OCI-LY7 (cell line): ENCODE measurements at regions not wholly inside any gene's neighbourhood (a gene's known extent, or its start where the extent isn't known, plus 50 kb on each side); places are given as distances from the start of the nearest gene placed in this dataset.

Experiments used
- BruUV-seq: library from RNA; stranded (reverse); fragments of 400-500 nt; replicated peaks from 2 replicates; lab custom pipeline; 2021; lab: Mats Ljungman, UMichigan
- CTCF ChIA-PET: fragments of 300-600 bp; sonication (Branson Sonifier 250); formaldehyde crosslinking; loops from one replicate; lab custom pipeline; 2022; ENCODE audit warnings: antibody characterized with exemption; ENCODE audit not compliant: unreplicated experiment; lab: Charles Lee
- POLR2A ChIA-PET: fragments of 300-600 bp; sonication (Branson Sonifier 250); formaldehyde crosslinking; loops from one replicate; lab custom pipeline; 2022; ENCODE audit warnings: antibody characterized with exemption; lab: Charles Lee
- DNase-seq: peaks from one replicate; pipeline ENCODE4 v3.0.0-alpha.2; 2015; ENCODE audit warnings: low spot score
- H2AFZ ChIP-seq: fragments of 200-600 bp; sonication (generic), shearing (Covaris generic); 2 replicates; pipeline ENCODE4 v1.6.1; 2014; ENCODE audit warnings: mild to moderate bottlenecking, antibody characterized with exemption, low read length, moderate library complexity
- H3K27ac ChIP-seq: fragments of 200-600 bp; sonication (generic); 2 replicates; pipeline ENCODE4 v1.5.1; 2014; ENCODE audit warnings: mixed run types, low read depth, mild to moderate bottlenecking, moderate library complexity, low read length, inconsistent platforms; ENCODE audit not compliant: poor library complexity, severe bottlenecking
- H3K36me3 ChIP-seq: fragments of 200-600 bp; sonication (generic); 2 replicates; pipeline ENCODE4 v1.6.1; 2014; ENCODE audit warnings: mild to moderate bottlenecking, antibody characterized with exemption, low read length, moderate library complexity, mixed read lengths; ENCODE audit not compliant: insufficient read depth
- H3K4me1 ChIP-seq: fragments of 200-600 bp; sonication (generic); 2 replicates; pipeline ENCODE4 v1.5.1; 2014; ENCODE audit warnings: mild to moderate bottlenecking, low read length; ENCODE audit not compliant: insufficient read depth, poor library complexity, severe bottlenecking
- H3K4me2 ChIP-seq: fragments of 200-600 bp; sonication (generic); 2 replicates; pipeline ENCODE4 v1.6.1; 2014; ENCODE audit warnings: mild to moderate bottlenecking, low read length
- H3K4me3 ChIP-seq: fragments of 200-600 bp; sonication (generic); 2 replicates; pipeline ENCODE4 v1.5.1; 2014; ENCODE audit warnings: mild to moderate bottlenecking, low read depth, low read length; ENCODE audit not compliant: poor library complexity, severe bottlenecking
- H3K79me2 ChIP-seq: fragments of 200-600 bp; sonication (generic); 2 replicates; pipeline ENCODE4 v1.6.1; 2016; ENCODE audit warnings: low read depth, mild to moderate bottlenecking, low read length, moderate library complexity, mixed read lengths; ENCODE audit not compliant: insufficient read depth
- H3K9me2 ChIP-seq: fragments of 200-600 bp; sonication (generic); 2 replicates; pipeline ENCODE4 v1.6.1; 2016; ENCODE audit warnings: mild to moderate bottlenecking, low read length, mixed read lengths; ENCODE audit not compliant: insufficient read depth
- H3K9me3 ChIP-seq: fragments of 200-600 bp; sonication (generic); 2 replicates; pipeline ENCODE4 v1.6.1; 2014; ENCODE audit warnings: mild to moderate bottlenecking, mixed run types, low read length, mixed read lengths
- H4K20me1 ChIP-seq: fragments of 200-600 bp; sonication (generic); 2 replicates; pipeline ENCODE4 v1.6.1; 2014; ENCODE audit warnings: mild to moderate bottlenecking, antibody characterized with exemption, low read length, moderate library complexity, mixed read lengths; ENCODE audit not compliant: insufficient read depth
- CTCF ChIP-seq: fragments of 200-600 bp; sonication (generic); conservative IDR thresholded peaks from 2 replicates; pipeline ENCODE4 v1.5.1; 2014; ENCODE audit warnings: mild to moderate bottlenecking, antibody characterized with exemption, low read length, moderate library complexity, mixed read lengths
- EZH2phosphoT487 ChIP-seq: fragments of 200-600 bp; sonication (generic); IDR thresholded peaks from 2 replicates; pipeline ENCODE4 v1.6.1; 2018; ENCODE audit warnings: low read depth, borderline replicate concordance, mild to moderate bottlenecking, mixed run types, antibody characterized with exemption, low read length, moderate library complexity, mixed read lengths
- intact Hi-C: fragments of 100-400 bp; cut with micrococcal nuclease; formaldehyde crosslinking; loops from one replicate; pipeline ENCODE4 v1.10.0; 2022; ENCODE audit not compliant: unreplicated experiment

DNA sequence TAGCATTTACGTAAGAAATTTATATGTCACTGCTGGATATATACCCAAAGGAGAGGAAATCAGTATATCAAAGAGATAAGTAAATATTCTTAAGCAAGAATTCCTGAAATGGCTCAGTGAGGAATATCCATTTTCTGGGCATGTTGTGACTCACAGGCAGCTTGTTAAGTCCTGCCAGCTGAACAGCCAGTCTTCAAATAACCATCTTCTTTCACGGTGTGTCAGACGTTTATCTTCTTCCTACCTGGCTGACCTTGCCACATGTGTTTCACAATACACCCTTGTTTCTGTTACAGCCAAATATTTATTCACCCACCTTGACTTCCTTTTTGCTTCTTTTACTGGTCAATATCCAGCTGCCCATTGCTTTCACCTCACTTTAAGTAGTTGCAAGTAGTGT, 648.1 kb downstream of the ANKRD7 start:
- intact Hi-C loops = no loop called here
- BruUV-seq = no TSS peak
- CTCF ChIA-PET = no interaction called here

DNA sequence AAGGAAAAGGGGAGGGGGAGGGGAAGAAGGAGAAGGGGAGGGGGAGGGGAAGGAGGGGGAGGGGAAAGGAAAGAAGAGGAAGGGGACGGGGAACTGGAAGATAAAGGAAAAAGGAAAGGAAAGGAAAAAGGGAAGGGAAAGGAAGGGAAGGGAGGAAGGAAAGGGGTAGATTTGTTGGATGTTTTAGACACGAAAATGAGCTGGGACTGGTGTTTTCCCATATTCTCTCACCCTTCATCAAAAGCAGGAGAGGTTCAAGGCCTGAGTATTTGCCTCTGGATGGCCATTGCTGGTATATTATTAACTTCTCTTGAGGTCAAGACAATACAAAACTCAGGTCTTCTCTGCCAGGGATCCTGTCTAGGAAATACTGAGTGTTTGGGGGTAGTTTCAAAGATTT, 652.7 kb downstream of the ANKRD7 start:
- Histone ChIP-seq H3K4me3 (no peak overlapping the region), H2AFZ (no peak overlapping the region), H3K27ac (no peak overlapping the region), H4K20me1 (no peaks in the 10 kb centered on the region), H3K9me2 (no peaks in the 10 kb centered on the region), H3K9me3 (no peaks in the 10 kb centered on the region), H3K4me2 (no peak overlapping the region), H3K79me2 (no peaks in the 10 kb centered on the region), H3K36me3 (no peaks in the 10 kb centered on the region), H3K4me1 (no peaks in the 10 kb centered on the region)
- no peak for DNase-seq
- TF ChIP-seq EZH2phosphoT487 = no peak
- no peak for TF ChIP-seq CTCF
- no TSS peak for BruUV-seq
- CTCF ChIA-PET = no interaction called here
- POLR2A ChIA-PET = interaction anchor here (1.0 kb wide), 1 partner anchor 9 kb away, joined by 4 read pairs; no protein-coding TSS in a partner anchor
- intact Hi-C loops = no loop called here

More for the DNA sequence above, 648.1 kb downstream of the ANKRD7 start:
- POLR2A ChIA-PET = no interaction called here
- no peak for DNase-seq
- no peaks in the 10 kb centered on the region for H3K4me1 ChIP-seq
- H3K4me2 ChIP-seq = no peak overlapping the region
- no peaks in the 10 kb centered on the region for H3K79me2 ChIP-seq
- H3K36me3 ChIP-seq = no peaks in the 10 kb centered on the region
- no peak overlapping the region for H3K27ac ChIP-seq
- no peak for TF ChIP-seq EZH2phosphoT487
- no peak for TF ChIP-seq CTCF
- no peaks in the 10 kb centered on the region for H3K9me2 ChIP-seq
- no peaks in the 10 kb centered on the region for H4K20me1 ChIP-seq
- no peak overlapping the region for H3K4me3 ChIP-seq
- H3K9me3 ChIP-seq = no peaks in the 10 kb centered on the region
- H2AFZ ChIP-seq = no peak overlapping the region

DNA sequence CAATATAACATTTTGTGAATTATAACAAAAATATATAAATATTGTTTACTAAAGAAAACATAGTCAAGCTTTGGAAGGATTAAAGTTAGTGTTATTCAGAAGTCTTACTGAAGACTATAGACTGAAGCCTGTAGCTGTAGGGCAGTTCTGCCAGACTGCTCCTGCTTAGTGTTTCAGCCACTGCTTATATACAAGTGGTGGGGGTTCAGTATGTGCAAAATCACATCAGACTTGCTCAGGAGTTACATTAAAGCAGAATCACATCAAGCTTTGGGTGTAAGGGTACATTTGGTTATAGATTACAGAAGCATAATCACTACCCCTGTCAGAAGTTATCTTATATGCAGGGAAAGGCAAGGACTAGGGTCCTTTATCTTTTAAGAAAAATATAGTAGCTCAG, 653.8 kb downstream of the ANKRD7 start:
- TF ChIP-seq CTCF (no peak), EZH2phosphoT487 (no peak)
- no peak for DNase-seq
- no peaks in the 10 kb centered on the region for H3K4me1 ChIP-seq
- intact Hi-C loops = no loop called here
- no peaks in the 10 kb centered on the region for H3K9me2 ChIP-seq
- H4K20me1 ChIP-seq = no peaks in the 10 kb centered on the region
- H2AFZ ChIP-seq = no peak overlapping the region
- ChIA-PET POLR2A (no interaction called here), CTCF (no interaction called here)
- no peak overlapping the region for H3K4me2 ChIP-seq
- no TSS peak for BruUV-seq
- no peaks in the 10 kb centered on the region for H3K79me2 ChIP-seq
- H3K4me3 ChIP-seq = no peak overlapping the region
- no peaks in the 10 kb centered on the region for H3K36me3 ChIP-seq
- H3K9me3 ChIP-seq = no peaks in the 10 kb centered on the region
- no peak overlapping the region for H3K27ac ChIP-seq
